Endodermal cell (in vitro differentiated cells): ENCODE measurements at regions not wholly inside any gene's neighbourhood (a gene's known extent, or its start where the extent isn't known, plus 50 kb on each side); places are given as distances from the start of the nearest gene placed in this dataset.

Source experiments
- DNase-seq: peaks from one replicate; pipeline ENCODE4 v3.0.0-alpha.2; 2017
- H3K27ac ChIP-seq: 2 replicates; pipeline ENCODE4 v1.5.1; 2013; ENCODE audit warnings: mild to moderate bottlenecking, low read depth, low read length, moderate library complexity
- H3K27me3 ChIP-seq: 2 replicates; pipeline ENCODE4 v1.6.1; 2013; ENCODE audit warnings: mild to moderate bottlenecking, low read length, moderate library complexity; ENCODE audit not compliant: insufficient read depth, control insufficient read depth, poor library complexity, severe bottlenecking
- H3K36me3 ChIP-seq: 2 replicates; pipeline ENCODE4 v1.7.0; 2013; ENCODE audit warnings: mild to moderate bottlenecking, low read length, moderate library complexity; ENCODE audit not compliant: control insufficient read depth, insufficient read depth
- H3K4me1 ChIP-seq: one replicate; pipeline ENCODE4 v1.7.0; 2013; ENCODE audit warnings: low read length; ENCODE audit not compliant: control insufficient read depth, insufficient read depth
- H3K4me3 ChIP-seq: 2 replicates; pipeline ENCODE4 v1.5.1; 2013; ENCODE audit warnings: mild to moderate bottlenecking, low read length, moderate library complexity
- H3K9ac ChIP-seq: 2 replicates; pipeline ENCODE4 v1.6.1; 2013; ENCODE audit warnings: mild to moderate bottlenecking, low read length, moderate library complexity; ENCODE audit not compliant: poor library complexity, severe bottlenecking; ENCODE audit errors: extremely low read depth
- H3K9me3 ChIP-seq: 2 replicates; pipeline ENCODE4 v1.6.1; 2013; ENCODE audit warnings: mild to moderate bottlenecking, low read length, moderate library complexity; ENCODE audit not compliant: control insufficient read depth
- H3K27ac Mint-ChIP-seq: 2 replicates; pipeline ENCODE4 v1.8.0; 2020; ENCODE audit warnings: mixed read lengths
- H3K27me3 Mint-ChIP-seq: 2 replicates; pipeline ENCODE4 v1.8.0; 2021; ENCODE audit warnings: mild to moderate bottlenecking, mixed read lengths; ENCODE audit not compliant: insufficient read depth
- H3K36me3 Mint-ChIP-seq: 2 replicates; pipeline ENCODE4 v1.8.0; 2020; ENCODE audit warnings: low read depth, mixed read lengths
- H3K4me1 Mint-ChIP-seq: 2 replicates; pipeline ENCODE4 v1.8.0; 2020; ENCODE audit warnings: mixed read lengths
- H3K4me3 Mint-ChIP-seq: 2 replicates; pipeline ENCODE4 v1.8.0; 2020; ENCODE audit warnings: mild to moderate bottlenecking, moderate library complexity, mixed read lengths
- H3K9me3 Mint-ChIP-seq: 2 replicates; pipeline ENCODE4 v1.8.0; 2020; ENCODE audit warnings: mild to moderate bottlenecking, mixed read lengths
- CTCF ChIP-seq: fragments of 200-600 bp; sonication (generic); conservative IDR thresholded peaks from 2 replicates; pipeline ENCODE4 v1.5.0; 2021; ENCODE audit warnings: antibody characterized with exemption, mild to moderate bottlenecking
- WGBS, 2 experiments: methylation state at CpG; one replicate each; pipeline versions ENCODE4 v1.1.5 to v1.1.7; 2013; ENCODE audit warnings: missing lambda C conversion rate in 2 of 2, mixed read lengths in 1 of 2; ENCODE audit not compliant: insufficient coverage in 1 of 2, insufficient read length in 1 of 2; 5-methylcytosine and 5-hydroxymethylcytosine counted together

DNA sequence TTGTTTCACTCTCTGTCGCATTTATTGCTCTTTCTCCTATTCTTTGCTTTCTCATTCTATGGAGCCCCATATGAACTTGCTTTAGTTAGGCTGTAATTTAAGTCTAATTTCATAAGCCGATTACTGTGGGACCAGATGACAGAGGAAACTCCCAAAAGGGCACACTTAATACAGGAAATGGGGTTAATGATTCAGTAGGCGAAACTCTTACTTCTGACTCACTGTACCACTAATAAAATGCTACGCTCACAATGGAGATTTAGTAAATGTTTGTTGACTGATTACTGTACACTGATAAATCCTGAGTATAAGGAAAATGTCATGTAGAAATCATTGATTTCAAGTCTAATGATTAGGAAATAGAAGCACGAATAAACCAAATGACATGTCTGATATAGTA, 276.4 kb downstream of the KLF5 start:
- Mint-ChIP-seq H3K27ac (no peak overlapping the region), H3K9me3 (peaks cover 2% of the 10 kb centered on the region), H3K36me3 (no peaks in the 10 kb centered on the region), H3K4me1 (no peaks in the 10 kb centered on the region), H3K4me3 (no peak overlapping the region), H3K27me3 (no peaks in the 10 kb centered on the region)
- no peak for TF ChIP-seq CTCF
- H3K4me3 ChIP-seq: no peak overlapping the region
- no peaks in the 10 kb centered on the region for H3K36me3 ChIP-seq
- WGBS, 2 experiments: 92% methylated on average over 2 to 5 of the region's 5 CpGs
- no peak for DNase-seq
- H3K27ac ChIP-seq: no peak overlapping the region
- no peak overlapping the region for H3K9ac ChIP-seq
- H3K27me3 ChIP-seq: no peaks in the 10 kb centered on the region
- peaks cover 5% of the 10 kb centered on the region for H3K9me3 ChIP-seq
- no peaks in the 10 kb centered on the region for H3K4me1 ChIP-seq

GRCh38 chr13:73334445-73334844, 275.6 kb downstream of the KLF5 start:
- Histone ChIP-seq H3K9me3 (peaks cover 5% of the 10 kb centered on the region), H3K4me3 (no peak overlapping the region), H3K27me3 (no peaks in the 10 kb centered on the region), H3K9ac (no peak overlapping the region), H3K4me1 (no peaks in the 10 kb centered on the region), H3K36me3 (no peaks in the 10 kb centered on the region), H3K27ac (no peak overlapping the region)
- peaks cover 2% of the 10 kb centered on the region for H3K9me3 Mint-ChIP-seq
- TF ChIP-seq CTCF: no peak
- H3K4me1 Mint-ChIP-seq: peaks cover under 1% of the 10 kb centered on the region
- no peak for DNase-seq
- H3K27me3 Mint-ChIP-seq: no peaks in the 10 kb centered on the region
- WGBS, 2 experiments: 95 to 99% methylated on average over 2 to 4 of the region's 4 CpGs
- H3K4me3 Mint-ChIP-seq: no peak overlapping the region
- no peak overlapping the region for H3K27ac Mint-ChIP-seq
- no peaks in the 10 kb centered on the region for H3K36me3 Mint-ChIP-seq

- Mint-ChIP-seq H3K36me3 (no peaks in the 10 kb centered on the region), H3K4me3 (no peak overlapping the region), H3K27me3 (no peaks in the 10 kb centered on the region), H3K4me1 (peaks cover 9% of the 10 kb centered on the region), H3K27ac (no peak overlapping the region), H3K9me3 (peaks cover 2% of the 10 kb centered on the region)
- Histone ChIP-seq H3K9ac (no peak overlapping the region), H3K4me3 (no peak overlapping the region), H3K9me3 (peaks cover 5% of the 10 kb centered on the region), H3K27ac (no peak overlapping the region), H3K36me3 (no peaks in the 10 kb centered on the region), H3K4me1 (no peaks in the 10 kb centered on the region), H3K27me3 (no peaks in the 10 kb centered on the region)
- no CpG with 5 or more reads among the region's 1 CpG for WGBS, 2 experiments
- no peak for TF ChIP-seq CTCF
- DNase-seq: no peak
Observed at GRCh38 chr13:73331556-73331955, 272.8 kb downstream of the KLF5 start.
